SW480 (cell line): ENCODE measurements at regions not wholly inside any gene's neighbourhood (a gene's known extent, or its start where the extent isn't known, plus 50 kb on each side); places are given as distances from the start of the nearest gene placed in this dataset.
A peak's percentile ranks its signal among the peaks of the same experiment; 100 is the strongest.

Experiments
- DNase-seq: peaks from one replicate; pipeline ENCODE4 v3.0.0-alpha.2; 2016; ENCODE audit warnings: low spot score

DNA sequence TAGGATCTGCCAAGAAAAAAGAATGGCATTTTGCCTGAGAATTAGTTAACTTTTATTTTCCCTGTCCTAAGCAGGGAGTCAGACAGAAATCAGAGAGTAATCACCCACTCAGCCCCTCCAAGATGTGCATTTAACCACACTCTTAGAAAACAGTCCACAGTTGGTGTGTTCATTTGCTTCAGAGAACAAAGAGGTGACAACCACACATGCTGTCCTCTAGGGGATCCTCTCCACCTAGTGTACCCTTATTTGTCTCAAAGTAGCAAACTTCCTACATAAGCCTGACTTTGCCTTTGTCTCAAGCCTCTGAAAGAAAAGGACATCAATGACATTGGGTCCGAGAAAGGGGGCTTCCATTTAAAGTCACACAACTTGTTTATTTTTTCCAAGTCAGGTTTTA lies 107.0 kb upstream of the RFC3 start:
- DNase-seq: no peak

DNA sequence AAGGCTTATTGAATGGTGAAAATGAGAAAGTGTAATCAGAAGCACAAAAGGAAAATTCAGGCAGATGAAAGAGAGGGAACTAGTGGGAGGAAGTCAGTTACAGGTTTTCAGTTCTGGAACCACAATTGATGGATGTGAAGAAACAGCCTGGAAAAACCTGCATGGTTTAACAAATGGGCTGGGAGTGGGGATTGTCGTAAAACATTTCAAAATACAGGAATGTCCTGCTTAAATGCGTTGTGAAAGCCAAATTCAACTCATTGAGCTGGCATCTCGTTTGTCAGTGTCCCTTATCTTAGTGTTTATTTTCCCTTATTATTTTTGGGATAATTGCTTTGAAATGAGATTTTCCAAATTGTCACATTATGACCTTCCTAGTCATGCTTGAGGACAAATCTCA lies 106.5 kb upstream of the RFC3 start:
- DNase-seq: no peak

DNA sequence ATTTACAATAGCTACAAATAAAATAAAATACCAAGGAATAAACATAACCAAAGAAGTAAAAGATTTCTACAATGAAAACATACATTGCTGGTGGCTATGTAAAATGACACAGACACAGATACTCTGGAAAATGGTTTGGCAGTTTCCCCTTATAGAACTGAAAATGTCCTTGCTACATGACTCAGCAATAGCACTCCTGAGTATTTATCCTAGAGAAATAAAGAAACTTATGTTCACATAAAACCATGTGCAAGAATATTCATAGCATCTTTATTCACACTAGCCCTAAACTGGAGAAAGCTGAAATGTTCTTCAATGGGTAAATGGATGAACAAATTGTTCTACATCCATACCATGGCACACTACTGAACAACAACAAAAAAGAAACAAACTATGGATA lies 100.2 kb upstream of the RFC3 start:
- DNase-seq: no peak

- DNase-seq: no peak
Measured at GRCh38 chr13:33721724-33722123, 96.2 kb upstream of the RFC3 start.

GRCh38 chr13:33722216-33722915 lies 95.6 kb upstream of the RFC3 start:
- DNase-seq: no peak

DNA sequence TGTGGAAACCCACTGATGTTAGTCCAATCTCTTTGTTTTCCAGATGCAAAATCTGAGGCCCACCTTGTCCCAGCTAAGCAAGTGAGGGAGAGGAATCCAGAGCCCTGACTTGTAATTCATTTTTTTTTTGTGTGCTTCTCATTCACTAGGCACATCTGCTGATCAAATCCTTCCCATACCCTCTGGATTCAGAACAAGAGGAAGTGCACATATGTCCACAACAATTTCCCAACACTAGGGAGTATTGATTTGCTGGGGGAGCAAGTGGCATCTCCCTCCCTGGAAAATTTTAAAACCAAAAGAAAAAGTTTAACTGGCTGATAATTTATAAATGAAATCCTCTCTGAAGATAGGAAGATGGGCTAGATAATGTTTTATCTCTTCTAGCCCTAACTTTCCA lies 94.6 kb upstream of the RFC3 start:
- DNase-seq: no peak

- DNase-seq: peak; percentile 81
Measured at GRCh38 chr13:33723772-33724435, 94.0 kb upstream of the RFC3 start.

GRCh38 chr13:33725340-33725739 lies 92.6 kb upstream of the RFC3 start:
- DNase-seq: no peak

- no peak for DNase-seq
Measured at GRCh38 chr13:33727297-33728083, 90.5 kb upstream of the RFC3 start.

DNA sequence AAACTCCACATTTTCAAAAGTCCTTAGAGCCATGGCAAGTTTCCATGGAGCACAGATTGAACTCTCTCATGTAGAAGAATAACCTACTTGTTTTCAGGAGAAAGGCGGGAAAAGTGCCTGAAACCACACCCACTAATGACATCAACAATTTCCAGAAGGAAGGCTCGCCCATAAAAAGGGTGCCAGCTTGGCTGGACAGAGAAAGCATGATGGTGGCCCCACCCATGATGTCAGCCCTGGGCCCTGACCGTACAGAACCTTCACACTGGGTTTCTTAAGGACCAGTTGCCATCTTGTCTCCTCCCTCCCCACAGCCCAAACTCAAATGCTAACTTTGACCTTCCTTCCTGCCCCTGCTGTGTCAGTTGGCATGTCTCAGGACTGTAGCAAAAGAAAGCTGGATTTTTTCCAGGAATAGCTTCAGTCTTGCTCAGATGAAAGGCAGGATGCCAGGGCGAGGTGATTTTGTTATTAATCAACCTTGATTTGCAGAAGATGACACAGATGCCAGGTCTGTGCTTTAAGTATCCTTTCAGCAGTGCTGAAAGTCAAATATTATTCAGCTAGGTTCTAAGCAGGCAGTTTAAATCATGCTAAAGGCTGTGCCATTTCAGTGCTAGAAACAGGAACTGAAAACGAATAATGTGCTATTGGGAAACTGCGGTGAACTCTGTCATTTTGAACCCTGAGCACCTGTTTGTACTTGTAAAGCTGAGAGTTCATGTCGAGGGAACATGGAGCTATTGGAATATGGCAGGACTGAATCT lies 89.5 kb upstream of the RFC3 start:
- DNase-seq: no peak

GRCh38 chr13:33730147-33730546 lies 87.8 kb upstream of the RFC3 start:
- DNase-seq: no peak

GRCh38 chr13:33730619-33731018 lies 87.3 kb upstream of the RFC3 start:
- DNase-seq: no peak

- no peak for DNase-seq
Measured at GRCh38 chr13:33735276-33735675, 82.7 kb upstream of the RFC3 start.

DNA sequence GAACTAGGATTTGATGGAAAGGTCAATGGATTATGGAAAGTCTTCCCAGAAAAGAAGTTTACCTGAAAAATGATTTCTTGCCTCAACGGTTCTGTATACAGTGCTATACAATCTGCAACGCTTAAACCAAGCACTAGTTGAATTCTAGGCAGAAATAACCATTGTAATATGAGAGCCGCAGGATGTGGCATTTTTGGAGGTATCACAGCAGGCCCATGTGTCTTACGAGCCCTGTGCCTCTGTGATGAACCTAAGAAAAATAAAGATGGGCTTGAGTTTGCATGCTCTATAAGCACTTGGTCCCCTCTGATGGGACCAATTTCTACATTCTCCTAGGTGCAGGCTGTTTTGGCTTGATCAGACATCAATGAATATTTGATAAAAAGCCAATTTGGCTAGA lies 78.7 kb upstream of the RFC3 start:
- no peak for DNase-seq

GRCh38 chr13:33740134-33740538 lies 77.8 kb upstream of the RFC3 start:
- no peak for DNase-seq

- DNase-seq: no peak
Measured at GRCh38 chr13:33742321-33742720, 75.6 kb upstream of the RFC3 start.

- DNase-seq: no peak
Measured at GRCh38 chr13:33743438-33744368, 74.2 kb upstream of the RFC3 start.

DNA sequence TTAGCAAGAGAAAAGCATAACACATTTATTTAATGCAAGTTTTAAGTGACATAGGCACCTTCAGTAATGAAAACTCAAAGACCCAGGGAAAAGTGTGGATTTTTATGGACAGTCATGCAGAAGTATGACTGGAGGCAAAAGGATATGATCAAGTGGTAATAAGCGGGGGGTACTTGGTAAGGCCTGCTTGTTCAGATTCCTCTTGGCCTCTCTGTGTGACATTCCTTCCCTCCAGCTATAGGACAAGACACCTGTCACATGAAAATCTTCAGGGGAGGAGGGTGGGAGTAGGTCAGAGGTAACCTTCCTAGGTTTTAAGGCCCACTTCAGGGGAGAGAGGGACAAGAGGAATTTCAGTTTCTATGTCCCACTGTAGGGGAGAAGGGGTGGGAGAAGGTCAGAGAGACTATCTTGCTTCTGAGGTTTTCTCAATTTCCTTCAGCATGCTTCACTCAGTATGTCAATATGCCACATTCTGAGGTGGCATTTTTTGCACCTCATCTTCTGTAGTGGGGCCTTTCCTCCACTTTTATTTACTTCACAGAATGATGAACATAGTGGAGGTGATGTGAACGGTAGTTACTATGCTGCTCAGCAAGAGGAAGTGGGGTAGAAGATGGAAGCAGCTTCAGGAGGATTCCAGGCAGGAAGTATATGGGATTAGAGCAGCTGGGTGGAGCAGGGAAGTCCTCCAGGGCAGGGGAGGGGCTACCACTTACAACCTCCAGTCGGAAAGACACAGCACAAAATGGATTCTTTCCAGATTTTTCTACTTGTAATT lies 73.2 kb upstream of the RFC3 start:
- DNase-seq: no peak

GRCh38 chr13:33745370-33746324 lies 72.3 kb upstream of the RFC3 start:
- no peak for DNase-seq
